NCI-H1417 treated with DMSO at 0.1 percent for 48 hours (cell line): ENCODE measurements at regions not wholly inside any gene's neighbourhood (a gene's known extent, or its start where the extent isn't known, plus 50 kb on each side); places are given as distances from the start of the nearest gene placed in this dataset.
"Not testable (repeated sequence)": the region's sequence is repeated elsewhere in the genome, so short reads cannot be mapped to it uniquely, and the experiment has no call there.

ENCODE experiments used
- DNase-seq: peaks from one replicate; lab custom pipeline; 2025; lab: John Stamatoyannopoulos, UW

DNA sequence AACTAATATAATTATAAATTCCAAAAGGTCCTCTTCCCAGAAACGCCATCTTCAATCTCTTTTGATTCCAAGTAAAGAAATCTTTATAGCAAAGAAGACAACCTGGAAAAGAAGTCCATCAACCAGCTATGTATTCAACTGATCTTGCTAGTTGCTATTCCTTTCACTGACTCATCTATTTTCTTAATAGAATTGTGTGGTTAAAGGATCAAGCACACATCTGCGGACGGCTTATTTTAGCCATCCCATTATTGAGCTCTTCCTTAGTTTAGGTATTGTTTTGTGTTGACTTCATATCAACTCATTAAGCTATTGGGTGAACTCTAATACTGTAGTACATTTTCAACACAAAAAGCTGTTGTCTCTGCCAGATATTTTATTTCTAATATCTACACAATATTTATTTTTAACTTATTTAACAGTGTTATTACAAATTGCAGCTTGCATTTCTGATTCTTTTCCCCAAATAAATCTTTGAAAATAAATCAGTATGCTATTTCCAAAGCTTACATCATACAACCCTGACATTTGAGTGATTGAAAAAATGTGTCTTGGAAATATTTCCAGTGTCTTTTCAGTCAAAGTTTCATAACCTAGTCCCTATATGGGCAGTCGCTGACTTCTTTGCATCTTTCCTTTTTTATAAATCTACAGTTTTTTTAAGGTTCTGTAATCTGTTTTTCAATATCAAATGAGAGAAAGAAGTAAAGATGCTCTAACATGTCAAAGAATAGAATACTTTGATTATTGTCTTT lies 158.8 kb upstream of the SPRY2 start:
- DNase-seq = no peak

DNA sequence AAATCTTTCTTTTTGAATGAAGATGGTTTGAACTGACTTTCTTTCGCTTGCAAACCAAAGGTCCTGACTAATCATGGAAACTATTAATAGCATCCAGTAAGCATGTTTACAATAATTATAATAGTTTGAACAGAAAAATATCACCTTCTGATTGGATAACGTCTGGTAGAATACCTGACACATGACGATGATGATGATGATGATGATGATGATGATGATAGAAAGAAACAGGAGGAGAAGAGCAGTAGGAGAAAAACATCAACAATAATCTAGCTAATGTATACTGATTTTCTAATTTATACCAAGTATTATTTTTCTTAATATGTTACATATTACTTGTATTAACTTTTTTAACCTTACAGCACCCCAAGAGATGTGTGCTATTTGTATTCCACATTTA lies 157.5 kb upstream of the SPRY2 start:
- DNase-seq = no peak

DNA sequence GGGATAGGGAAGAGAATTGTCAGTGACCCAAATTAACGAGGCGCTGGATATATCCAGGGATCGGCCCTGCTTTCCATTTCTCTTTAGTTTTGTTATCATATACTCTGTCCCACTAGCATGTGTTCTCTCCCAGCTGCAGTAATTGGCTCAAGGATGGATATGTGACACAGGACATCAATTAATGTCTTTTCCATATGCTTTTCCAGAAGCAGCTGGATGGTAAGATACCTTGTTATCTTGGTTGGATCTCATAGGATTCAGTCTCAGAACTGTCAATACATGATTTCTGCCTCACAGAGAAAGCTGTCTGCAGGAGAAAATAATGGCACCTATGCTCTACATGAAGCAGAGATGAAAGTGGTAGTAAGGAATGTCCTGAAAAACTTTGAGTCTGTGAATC lies 157.1 kb upstream of the SPRY2 start:
- DNase-seq = no peak

DNA sequence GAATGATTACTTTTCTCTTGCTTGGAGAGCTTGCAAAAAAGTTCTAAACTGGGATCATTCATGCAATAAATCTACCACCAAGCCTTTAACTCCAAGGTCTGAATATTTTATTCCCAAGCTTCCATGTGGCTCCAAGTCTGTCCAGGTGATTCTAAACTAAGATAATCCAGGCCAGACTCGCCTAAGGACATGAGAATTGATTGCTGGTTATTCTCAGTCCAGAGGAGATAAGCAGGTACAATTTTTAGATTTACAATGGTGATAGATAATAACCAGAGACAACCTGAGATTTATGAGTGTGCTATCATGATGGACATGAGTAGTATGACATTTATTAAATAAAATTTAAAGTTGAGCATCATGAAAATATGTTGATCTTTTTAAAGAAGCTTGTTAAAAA lies 156.5 kb upstream of the SPRY2 start:
- no peak for DNase-seq

DNA sequence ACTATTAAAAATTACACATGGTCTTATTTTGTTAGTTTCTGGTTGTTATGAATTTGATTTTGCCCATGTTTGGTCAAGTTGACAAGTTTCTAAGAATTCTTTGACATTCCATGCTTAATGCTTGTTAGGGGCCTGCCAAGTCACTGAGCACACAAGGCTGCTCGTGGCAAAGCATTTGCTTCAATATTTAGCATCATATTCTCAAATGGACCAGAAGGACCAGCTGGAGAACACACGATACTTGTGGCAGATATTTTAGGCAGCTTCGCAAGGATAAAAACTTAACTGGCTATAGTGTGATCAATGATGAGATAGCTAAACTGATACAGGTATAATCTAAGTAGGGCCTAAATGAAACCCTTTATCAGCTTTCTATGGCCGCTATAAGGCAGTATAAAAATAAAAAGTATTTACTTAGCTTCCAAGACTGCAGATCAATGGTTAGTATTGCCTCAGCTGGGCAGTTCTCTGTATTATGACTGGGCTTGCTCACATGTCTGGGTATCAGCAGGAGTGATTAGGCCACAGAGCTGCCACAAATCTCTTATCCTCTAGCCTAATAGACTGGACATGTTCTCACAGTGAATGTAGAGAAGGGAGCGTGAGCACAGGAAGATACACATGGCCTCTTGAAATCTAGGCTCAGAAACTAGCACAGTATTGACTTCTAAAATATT lies 155.9 kb upstream of the SPRY2 start:
- DNase-seq = no peak

DNA sequence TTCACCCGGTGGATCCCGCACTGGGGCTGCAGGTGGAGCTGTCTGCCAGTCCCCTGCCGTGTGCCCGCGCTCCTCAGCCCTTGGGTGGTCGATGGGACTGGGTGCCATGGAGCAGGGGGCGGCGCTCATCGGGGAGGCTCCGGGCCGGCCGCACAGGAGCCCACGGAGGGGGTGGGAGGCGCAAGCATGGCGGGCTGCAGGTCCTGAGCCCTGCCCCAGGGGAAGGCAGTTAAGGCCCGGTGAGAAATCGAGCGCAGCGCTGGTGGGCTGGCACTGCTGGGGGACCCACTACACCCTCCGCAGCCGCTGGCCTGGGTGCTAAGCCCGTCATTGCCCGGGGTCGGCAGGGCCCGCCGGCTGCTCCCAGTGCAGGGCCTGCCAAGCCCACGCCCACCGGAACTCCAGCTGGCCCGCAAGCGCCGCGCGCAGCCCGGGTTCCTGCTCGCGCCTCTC lies 149.6 kb upstream of the SPRY2 start:
- not testable (repeated sequence) for DNase-seq

DNA sequence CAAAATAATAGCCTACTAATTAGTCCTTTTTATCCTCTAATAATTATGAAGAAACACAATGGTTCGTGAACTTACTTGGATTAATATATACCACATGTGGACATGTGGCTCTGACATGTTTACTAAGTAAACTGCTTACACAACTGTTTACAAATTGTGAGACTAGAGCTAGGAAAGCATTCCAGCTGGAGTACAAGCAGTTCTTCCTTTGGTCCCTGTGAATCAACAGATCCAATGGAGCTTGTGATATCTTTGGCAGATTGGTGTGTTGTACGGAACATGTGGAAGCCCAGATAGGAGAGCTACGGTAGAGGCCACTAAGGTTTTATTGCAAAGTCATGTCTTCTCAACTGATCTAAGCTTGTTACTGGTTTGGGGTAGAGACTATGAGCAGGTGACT lies 145.5 kb upstream of the SPRY2 start:
- no peak for DNase-seq

DNA sequence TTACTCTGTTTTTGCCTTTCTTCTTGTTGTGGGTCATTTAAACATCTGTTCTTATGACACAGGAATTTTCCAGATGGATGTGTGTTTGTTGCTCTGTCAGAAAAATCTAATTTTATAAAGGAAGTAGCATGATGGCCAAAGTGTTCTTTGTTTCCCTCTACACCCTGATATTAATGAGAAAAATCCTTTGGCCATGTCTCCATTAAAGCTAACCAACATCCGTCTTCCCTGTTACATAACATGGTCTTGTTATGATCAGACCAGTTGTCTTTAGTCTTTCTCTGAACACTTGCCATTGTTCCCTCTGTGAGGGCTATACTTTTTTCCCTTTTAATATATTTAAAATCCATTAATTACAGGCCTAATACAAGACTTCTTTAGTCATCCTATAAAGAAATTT lies 142.2 kb upstream of the SPRY2 start:
- DNase-seq = no peak

DNA sequence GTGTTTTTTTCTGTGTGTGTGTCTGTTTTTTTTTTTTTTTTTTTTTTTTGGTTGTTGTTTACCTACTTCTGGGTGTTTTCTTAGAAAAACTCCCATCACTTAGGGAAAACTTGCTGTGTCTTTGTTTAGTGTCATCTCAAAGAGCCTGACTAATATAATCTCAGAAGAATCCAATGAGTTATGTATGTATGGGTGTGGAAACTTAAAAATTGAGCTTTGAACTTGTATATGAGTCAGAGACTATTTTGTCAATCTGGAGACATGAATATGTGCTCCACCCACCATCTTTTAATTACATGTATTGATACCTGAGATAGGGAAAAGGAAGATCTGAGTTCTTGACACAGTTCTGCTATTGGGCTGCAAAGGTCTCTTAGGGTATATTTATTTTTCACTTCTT lies 140.7 kb upstream of the SPRY2 start:
- DNase-seq = no peak

DNA sequence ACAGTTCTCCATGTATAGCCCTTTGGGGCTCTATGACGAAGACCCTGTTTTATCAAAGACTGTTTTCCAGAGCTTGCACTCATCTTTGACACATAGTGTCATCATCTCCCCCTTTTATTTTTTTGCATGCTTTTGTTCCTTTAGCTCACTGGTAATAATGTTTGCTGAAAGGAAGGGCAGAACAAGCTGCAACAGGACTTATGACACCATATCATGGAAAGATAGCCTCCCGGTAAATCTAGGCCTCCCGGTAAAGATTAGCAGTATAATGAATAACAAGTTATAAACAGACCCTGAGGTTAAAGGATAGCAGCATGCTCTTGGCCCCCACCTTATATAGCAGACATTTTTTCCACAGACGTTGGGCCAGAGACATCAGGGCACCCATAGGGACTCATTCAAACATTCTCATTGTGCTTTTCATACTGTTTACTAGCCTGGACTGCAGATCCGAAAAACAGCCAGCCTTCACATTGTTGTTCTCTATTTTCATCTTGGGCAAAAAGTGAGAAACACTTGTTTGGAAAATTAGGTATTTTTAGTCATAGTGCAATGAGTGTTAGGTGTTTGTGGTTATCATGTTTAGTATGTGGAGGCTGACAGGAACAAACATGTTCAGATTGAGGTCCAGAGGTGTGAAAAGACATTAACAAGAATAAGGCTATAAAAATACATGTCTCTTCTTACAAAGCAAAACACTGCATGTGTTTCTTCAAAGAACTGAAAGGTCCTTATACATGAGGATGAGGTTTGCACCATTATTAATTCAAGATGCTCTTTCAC lies 136.9 kb upstream of the SPRY2 start:
- no peak for DNase-seq

DNA sequence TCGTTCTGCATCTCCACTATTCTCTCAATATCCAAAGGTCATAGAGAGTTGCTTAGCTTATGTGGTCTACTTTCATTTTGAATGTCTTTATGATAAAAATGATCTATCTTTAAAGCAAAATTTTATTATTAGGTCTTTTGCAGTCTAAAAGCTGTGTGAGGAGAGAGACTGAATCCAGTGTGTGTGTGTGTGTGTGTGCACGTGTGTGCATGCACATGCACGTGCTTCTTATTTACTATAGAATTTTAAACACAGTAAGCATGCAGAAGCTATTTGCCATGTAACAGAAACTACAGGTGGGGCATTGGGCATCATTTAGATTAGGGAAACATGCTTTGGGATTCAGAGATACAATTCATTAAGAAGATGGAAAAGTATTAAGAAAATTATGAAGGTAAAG lies 136.0 kb upstream of the SPRY2 start:
- DNase-seq = no peak

DNA sequence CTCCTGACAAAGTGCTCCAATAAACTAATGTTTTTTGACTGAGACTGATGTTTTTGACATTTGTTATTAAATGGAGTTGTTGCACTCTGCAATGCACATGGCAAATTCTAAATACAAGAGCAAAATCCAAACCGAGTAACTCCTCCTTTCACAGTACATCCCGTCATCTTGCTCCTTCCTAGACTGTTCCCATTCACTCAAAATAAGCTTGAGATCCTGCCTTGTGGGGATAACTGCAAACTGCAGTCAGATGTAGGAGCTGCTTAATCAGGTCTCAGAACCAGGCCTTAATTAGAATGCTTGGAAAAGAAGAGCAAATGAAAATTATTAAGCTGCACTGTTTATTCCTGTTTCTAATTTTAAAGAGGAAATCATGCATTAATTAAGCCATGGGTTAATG lies 134.8 kb upstream of the SPRY2 start:
- no peak for DNase-seq

DNA sequence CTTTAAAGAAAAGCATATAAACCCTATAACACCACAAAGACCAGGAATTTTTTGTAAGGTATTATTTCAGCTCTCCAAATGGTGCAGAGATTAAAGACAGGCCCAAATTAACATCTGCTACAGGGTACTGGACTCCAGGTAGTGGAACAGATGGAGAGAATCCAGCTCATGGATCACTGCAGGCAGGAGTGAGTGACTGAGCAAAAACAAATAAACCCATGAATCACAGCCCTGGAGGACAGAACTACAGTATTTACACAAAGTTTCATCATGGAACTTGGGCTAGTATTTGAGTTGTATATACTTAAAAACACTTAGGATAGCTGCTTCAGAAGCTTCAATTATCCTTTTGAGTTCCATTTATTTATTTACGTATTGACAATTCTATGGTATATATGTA lies 132.8 kb upstream of the SPRY2 start:
- no peak for DNase-seq

DNA sequence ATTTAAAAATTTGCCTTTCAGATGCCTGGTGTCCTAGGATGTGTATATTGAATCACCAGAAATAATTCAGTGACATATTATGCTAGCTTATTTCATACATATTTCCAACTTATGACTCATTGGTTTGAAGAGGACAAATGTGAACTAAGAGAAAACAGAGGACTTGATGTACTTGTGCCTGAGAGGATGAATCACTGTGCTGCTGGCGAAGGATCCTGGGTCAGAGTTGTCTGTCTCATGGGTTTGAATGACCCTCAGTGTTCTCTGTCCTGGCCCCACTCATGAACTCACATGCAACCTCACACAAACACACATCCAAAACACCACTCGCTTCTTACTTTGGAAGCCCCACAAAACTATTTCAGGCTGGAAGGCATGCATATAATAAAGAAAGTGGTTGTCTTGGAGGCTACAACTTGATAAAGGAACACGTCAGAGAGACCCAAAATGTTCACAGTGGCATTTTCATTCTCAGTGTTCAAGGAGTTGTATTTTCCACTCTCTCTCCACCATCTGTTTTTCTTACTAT lies 129.0 kb upstream of the SPRY2 start:
- no peak for DNase-seq

DNA sequence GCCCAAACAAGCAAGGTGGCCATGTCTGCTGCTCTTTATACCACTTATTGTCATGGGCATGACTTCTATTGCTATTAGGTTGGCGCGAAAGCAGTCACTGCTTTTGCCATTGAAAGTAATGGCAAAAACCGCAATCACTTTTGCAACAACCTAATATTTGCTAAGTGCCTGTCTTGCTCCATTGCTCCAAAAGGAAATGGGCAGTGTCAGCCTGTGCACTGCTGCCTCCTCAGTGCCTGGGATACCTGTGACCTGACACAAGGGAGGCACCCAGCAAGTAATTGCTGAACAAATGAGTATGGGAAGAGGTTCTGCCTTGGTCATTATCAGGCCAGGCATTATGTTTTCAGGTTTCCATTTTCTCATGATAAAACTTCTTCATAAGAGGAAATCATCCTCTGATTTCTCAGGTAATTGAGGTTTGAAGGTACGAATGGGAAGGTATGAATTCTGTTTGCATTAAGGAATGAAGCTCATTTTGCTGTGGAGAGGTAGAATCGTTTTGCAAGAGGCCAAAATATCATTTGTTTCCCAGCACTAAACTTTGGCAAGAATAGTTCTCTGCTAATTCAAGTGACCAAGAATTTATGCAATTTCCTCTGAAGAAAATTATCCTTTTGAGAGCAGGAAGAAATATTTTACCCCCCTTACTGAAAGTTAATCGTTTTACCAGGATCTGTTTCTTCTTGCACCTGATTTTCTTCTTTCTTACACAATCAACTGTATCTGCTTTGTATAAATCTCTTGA lies 128.4 kb upstream of the SPRY2 start:
- DNase-seq = no peak

DNA sequence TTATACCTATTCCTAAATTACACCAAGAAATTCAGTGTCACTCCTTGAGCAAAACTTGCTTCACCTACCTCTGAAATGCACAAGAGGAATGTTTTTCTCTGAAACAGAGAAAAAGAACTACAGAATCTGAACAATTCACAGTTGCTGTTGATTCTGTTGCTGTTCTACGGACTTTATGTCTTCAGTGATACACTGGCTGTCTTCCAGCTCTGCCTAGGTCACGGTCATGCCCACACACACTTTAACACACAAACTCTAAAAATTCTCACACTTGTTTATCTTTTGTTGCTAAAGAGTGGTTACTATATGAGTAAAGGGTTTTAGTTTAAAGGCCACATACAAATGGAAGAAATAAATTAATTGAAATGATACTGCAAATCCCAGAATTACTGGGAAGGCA lies 124.4 kb upstream of the SPRY2 start:
- no peak for DNase-seq

DNA sequence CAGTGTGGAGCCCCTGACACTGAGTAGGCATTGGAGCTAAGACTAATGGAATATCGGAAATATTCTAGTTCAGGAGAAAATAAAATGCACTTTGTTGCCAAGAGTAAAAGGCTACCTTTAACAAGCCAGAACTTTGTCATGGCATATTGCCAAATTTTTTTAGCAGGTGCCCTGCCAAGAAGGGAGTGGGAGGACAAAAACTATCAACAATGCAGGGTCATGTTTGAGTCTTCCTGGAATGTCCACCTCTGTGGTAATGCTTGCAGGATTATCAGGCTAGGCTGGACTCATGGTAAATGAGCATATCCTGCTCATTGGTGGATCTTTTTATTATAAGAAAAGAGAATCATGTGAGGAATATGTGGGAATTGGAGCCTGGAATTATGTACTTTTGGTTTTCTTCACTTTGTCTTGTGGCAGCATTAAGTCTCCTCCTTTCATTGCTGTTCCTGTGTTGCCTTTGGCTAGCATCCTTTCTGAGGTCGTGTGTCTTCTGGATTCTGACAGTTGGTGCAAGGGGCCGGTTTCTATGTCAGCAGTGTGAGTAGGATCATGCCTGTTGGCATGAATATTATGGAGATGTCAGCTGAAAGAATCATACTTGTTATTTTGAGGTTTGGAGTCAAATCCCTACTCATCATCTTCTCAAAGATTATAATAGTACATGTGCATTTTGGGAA lies 122.9 kb upstream of the SPRY2 start:
- DNase-seq = no peak

DNA sequence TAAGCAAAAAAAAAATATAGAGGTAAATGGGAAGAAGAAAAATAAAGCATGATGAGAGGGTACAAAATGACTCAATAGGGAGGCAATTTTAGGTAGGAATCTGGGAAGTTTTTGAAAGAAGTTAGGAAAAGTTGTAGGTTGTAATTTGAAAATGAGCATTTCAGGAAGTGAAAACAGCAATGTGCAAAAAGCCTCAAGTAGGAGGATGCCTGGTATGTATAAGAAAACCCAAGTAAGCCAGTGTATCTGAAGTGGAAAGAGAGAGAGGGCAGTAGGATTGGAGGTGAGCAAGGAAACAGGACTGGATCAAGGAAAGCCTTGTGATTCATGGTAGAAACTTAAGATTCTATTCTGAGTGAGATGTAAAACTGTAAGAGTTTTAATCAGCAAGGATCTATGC lies 121.6 kb upstream of the SPRY2 start:
- no peak for DNase-seq

DNA sequence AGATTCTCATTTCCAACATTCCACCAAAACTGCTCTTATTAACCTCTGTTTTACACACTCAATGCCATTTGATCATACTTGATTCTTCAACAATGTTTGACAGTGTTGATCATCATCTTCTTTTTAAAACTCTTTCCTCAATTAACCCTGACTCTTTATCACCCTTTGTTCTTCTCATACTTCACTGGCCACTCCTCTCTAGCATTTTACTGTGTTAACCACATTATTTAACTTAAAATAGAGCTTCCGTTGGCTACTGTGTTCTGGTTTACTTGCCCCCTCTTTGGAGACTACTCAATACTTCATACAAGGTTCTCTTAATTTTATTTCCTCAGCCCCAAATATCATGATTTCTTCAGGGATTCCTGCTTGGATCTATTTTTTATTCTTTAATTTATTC lies 121.1 kb upstream of the SPRY2 start:
- no peak for DNase-seq

DNA sequence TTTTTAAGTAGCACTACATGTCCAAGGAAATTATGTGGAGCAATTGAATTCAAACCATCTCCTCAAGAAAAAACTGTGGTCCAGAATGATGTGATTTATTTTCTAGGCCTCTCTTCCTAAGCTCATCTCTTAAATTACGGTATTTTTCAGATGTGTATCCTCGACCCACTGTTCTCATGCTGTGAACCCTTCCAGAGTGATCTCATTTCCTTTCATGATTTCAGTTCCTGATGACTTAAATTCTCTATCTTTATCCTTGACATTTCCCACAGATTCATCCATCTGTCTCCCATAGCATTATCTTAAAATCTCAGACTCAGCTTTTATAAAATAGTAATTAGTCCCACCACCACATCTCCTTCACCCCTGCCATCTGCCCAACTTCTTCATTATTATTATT lies 117.6 kb upstream of the SPRY2 start:
- DNase-seq = no peak

DNA sequence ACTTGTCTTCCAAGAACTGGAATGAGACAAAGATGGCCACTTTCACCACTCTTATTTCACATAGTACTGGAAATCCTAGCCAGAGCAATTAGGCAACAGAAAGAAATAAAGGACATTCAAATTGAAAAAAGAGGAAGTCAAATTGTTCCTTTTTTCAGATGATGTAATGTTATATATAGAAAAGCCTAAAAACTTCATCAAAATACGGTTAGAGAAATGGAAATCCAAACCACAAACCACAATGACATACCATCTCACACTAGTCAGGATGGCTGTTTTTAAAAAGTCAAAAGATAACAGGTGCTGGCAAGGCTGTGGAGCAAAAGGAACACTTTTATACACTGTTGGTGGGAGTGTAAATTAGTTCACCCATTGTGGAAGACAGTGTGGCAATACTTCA lies 113.3 kb upstream of the SPRY2 start:
- DNase-seq = no peak

DNA sequence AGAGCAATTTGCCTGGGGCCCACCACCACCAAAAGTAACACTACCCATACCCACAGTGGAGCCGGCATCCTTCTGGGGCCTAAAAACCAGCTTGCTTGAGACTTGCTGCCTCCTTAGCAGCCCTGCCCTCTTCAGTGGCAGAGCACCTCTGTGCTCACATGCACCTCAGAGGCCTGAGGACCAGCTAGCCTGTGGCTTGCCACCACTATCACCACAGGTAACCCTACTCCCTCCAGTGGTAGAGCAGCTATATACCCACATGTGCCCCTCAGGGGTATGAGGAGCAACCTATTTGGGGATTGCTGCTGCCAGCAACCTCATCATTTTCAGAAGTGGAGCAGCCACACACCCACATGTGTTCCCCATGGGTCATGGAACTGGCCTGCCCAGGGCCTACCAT lies 111.4 kb upstream of the SPRY2 start:
- no peak for DNase-seq
